IMR-90 (cell line): ENCODE measurements at regions not wholly inside any gene's neighbourhood (a gene's known extent, or its start where the extent isn't known, plus 50 kb on each side); places are given as distances from the start of the nearest gene placed in this dataset.

Source experiments
- ATAC-seq: fragments of 200-7000 bp; cut with Tn5 transposase; 2 replicates; pipeline ENCODE4 v1.9.1; 2020; ENCODE audit warnings: low read depth, mild to moderate bottlenecking, moderate library complexity
- BruUV-seq: library from RNA; stranded (reverse); fragments of 400-500 nt; replicated peaks from 2 replicates; lab custom pipeline; 2021; lab: Mats Ljungman, UMichigan
- CTCF ChIA-PET: fragments of 300-600 bp; formaldehyde crosslinking; extraction: SDS; loops from one replicate; lab custom pipeline; 2021; ENCODE audit warnings: antibody characterized with exemption; lab: Yijun Ruan, JAX
- POLR2A ChIA-PET: fragments of 300-600 bp; sonication (Branson Sonifier 250); formaldehyde crosslinking; loops from one replicate; lab custom pipeline; 2022; ENCODE audit warnings: antibody characterized with exemption; ENCODE audit not compliant: unreplicated experiment; lab: Charles Lee
- DNase-seq: peaks from one replicate; pipeline ENCODE4 v3.0.0; 2013
- H2AFZ ChIP-seq: replicated peaks from 2 replicates; pipeline ENCODE3; 2013; ENCODE audit warnings: low read length, mild to moderate bottlenecking; ENCODE audit not compliant: poor library complexity
- H2AK5ac ChIP-seq: 2 replicates; pipeline ENCODE4 v1.6.1; 2013; ENCODE audit warnings: low read depth, low read length, inconsistent platforms
- H2AK9ac ChIP-seq: replicated peaks from 2 replicates; pipeline ENCODE3; 2013; ENCODE audit warnings: mild to moderate bottlenecking, low read depth, low read length, moderate library complexity; ENCODE audit not compliant: poor library complexity
- H2BK120ac ChIP-seq: 2 replicates; pipeline ENCODE4 v1.6.1; 2013; ENCODE audit warnings: low read depth, low read length, inconsistent platforms
- H2BK15ac ChIP-seq: 3 replicates; pipeline ENCODE4 v1.6.1; 2013; ENCODE audit warnings: low read depth, low read length, inconsistent platforms
- H2BK20ac ChIP-seq: 2 replicates; pipeline ENCODE4 v1.6.1; 2013; ENCODE audit warnings: low read depth, mild to moderate bottlenecking, inconsistent platforms, low read length, moderate library complexity
- H2BK5ac ChIP-seq: 2 replicates; pipeline ENCODE4 v1.6.1; 2013; ENCODE audit warnings: mild to moderate bottlenecking, low read depth, low read length, inconsistent platforms; ENCODE audit not compliant: poor library complexity, severe bottlenecking
- H3K14ac ChIP-seq: replicated peaks from 2 replicates; pipeline ENCODE4 v1.6.1; 2013; ENCODE audit warnings: low read depth, low read length, inconsistent platforms
- H3K18ac ChIP-seq: 2 replicates; pipeline ENCODE4 v1.6.1; 2013; ENCODE audit warnings: low read depth, low read length, control low read depth
- H3K23ac ChIP-seq: 2 replicates; pipeline ENCODE4 v1.6.1; 2013; ENCODE audit warnings: low read depth, low read length, inconsistent platforms
- H3K27ac ChIP-seq: 2 replicates; pipeline ENCODE4 v1.5.1; 2013; ENCODE audit warnings: mild to moderate bottlenecking, control low read depth, low read length; ENCODE audit not compliant: insufficient read depth
- H3K27me3 ChIP-seq: 2 replicates; pipeline ENCODE4 v1.6.1; 2013; ENCODE audit warnings: low read length; ENCODE audit not compliant: control insufficient read depth, insufficient read depth
- H3K36me3 ChIP-seq: 2 replicates; pipeline ENCODE4 v1.6.1; 2013; ENCODE audit warnings: low read length, mixed read lengths; ENCODE audit not compliant: control insufficient read depth, insufficient read depth
- H3K4ac ChIP-seq: 2 replicates; pipeline ENCODE4 v1.6.1; 2013; ENCODE audit warnings: low read depth, low read length, inconsistent platforms
- H3K4me1 ChIP-seq: 2 replicates; pipeline ENCODE4 v1.6.1; 2013; ENCODE audit warnings: low read length, mixed read lengths; ENCODE audit not compliant: control insufficient read depth, insufficient read depth
- H3K4me2 ChIP-seq: 2 replicates; pipeline ENCODE4 v1.6.1; 2013; ENCODE audit warnings: low read depth, mild to moderate bottlenecking, control low read depth, low read length, moderate library complexity
- H3K4me3 ChIP-seq: 2 replicates; pipeline ENCODE4 v1.5.1; 2013; ENCODE audit warnings: low read depth, mild to moderate bottlenecking, control low read depth, low read length, moderate library complexity; ENCODE audit not compliant: insufficient read depth
- H3K56ac ChIP-seq: 2 replicates; pipeline ENCODE4 v1.6.1; 2013; ENCODE audit warnings: low read length, inconsistent platforms; ENCODE audit not compliant: insufficient read depth; ENCODE audit errors: extremely low read depth
- H3K79me1 ChIP-seq, 2 experiments: 2 replicates each; pipeline ENCODE4 v1.6.1; 2013; ENCODE audit warnings: low read length in 2 of 2, inconsistent platforms in 1 of 2, low read depth in 1 of 2
- H3K9ac ChIP-seq: 2 replicates; pipeline ENCODE4 v1.6.1; 2013; ENCODE audit warnings: low read depth, low read length, control low read depth
- H3K9me1 ChIP-seq: 2 replicates; pipeline ENCODE4 v1.6.1; 2013; ENCODE audit warnings: low read length, inconsistent platforms; ENCODE audit not compliant: insufficient read depth
- H3K9me3 ChIP-seq: 2 replicates; pipeline ENCODE4 v1.6.1; 2013; ENCODE audit warnings: low read length; ENCODE audit not compliant: control insufficient read depth, insufficient read depth
- H4K20me1 ChIP-seq: 2 replicates; pipeline ENCODE4 v1.6.1; 2013; ENCODE audit warnings: low read length, inconsistent platforms; ENCODE audit not compliant: insufficient read depth
- H4K5ac ChIP-seq: 2 replicates; pipeline ENCODE4 v1.6.1; 2013; ENCODE audit warnings: mild to moderate bottlenecking, low read depth, low read length, control low read depth
- H4K8ac ChIP-seq, 2 experiments: 2 replicates each; pipeline ENCODE4 v1.6.1; 2013; ENCODE audit warnings: low read depth in 2 of 2, low read length in 2 of 2, control low read depth in 1 of 2, inconsistent platforms in 1 of 2
- H4K91ac ChIP-seq: 2 replicates; pipeline ENCODE4 v1.6.1; 2013; ENCODE audit warnings: low read depth, low read length, inconsistent platforms; ENCODE audit not compliant: insufficient read depth
- BHLHE40 ChIP-seq: fragments of 150-350 bp; IDR thresholded peaks from 2 replicates; pipeline ENCODE4 v1.6.1; 2016; ENCODE audit warnings: mild to moderate bottlenecking, low read depth, low read length
- CEBPB ChIP-seq: IDR thresholded peaks from 2 replicates; pipeline ENCODE4 v1.6.1; 2012; ENCODE audit warnings: low read depth, low read length, improper control_type of control experiment
- CHD1 ChIP-seq: IDR thresholded peaks from 2 replicates; pipeline ENCODE4 v1.6.1; 2012; ENCODE audit warnings: low read depth, low read length, improper control_type of control experiment
- ELK1 ChIP-seq: fragments of 150-350 bp; IDR thresholded peaks from 2 replicates; pipeline ENCODE4 v1.6.1; 2016; ENCODE audit warnings: low read depth, mild to moderate bottlenecking, low read length, moderate library complexity, borderline replicate concordance
- FOS ChIP-seq: fragments of 150-350 bp; IDR thresholded peaks from 2 replicates; pipeline ENCODE4 v1.6.1; 2016; ENCODE audit warnings: low read depth, low read length
- MAFK ChIP-seq: IDR thresholded peaks from 2 replicates; pipeline ENCODE4 v1.6.1; 2012; ENCODE audit warnings: low read depth, low read length, improper control_type of control experiment
- MAZ ChIP-seq: IDR thresholded peaks from 2 replicates; pipeline ENCODE4 v1.6.1; 2012; ENCODE audit warnings: low read depth, mild to moderate bottlenecking, low read length, improper control_type of control experiment, moderate library complexity, borderline replicate concordance
- MXI1 ChIP-seq: IDR thresholded peaks from 2 replicates; pipeline ENCODE4 v1.6.1; 2012; ENCODE audit warnings: low read depth, mild to moderate bottlenecking, low read length, moderate library complexity, borderline replicate concordance
- NFE2L2 ChIP-seq: fragments of 150-350 bp; IDR thresholded peaks from 2 replicates; pipeline ENCODE4 v1.6.1; 2016; ENCODE audit warnings: low read depth, mild to moderate bottlenecking, low read length
- POLR2A ChIP-seq: IDR thresholded peaks from 2 replicates; pipeline ENCODE4 v1.6.1; 2012; ENCODE audit warnings: mild to moderate bottlenecking, low read depth, low read length
- RAD21 ChIP-seq: IDR thresholded peaks from 2 replicates; pipeline ENCODE4 v1.6.1; 2012; ENCODE audit warnings: low read length, improper control_type of control experiment
- RCOR1 ChIP-seq: IDR thresholded peaks from 2 replicates; pipeline ENCODE4 v1.6.1; 2012; ENCODE audit warnings: mild to moderate bottlenecking, low read length, improper control_type of control experiment; ENCODE audit not compliant: insufficient replicate concordance
- RFX5 ChIP-seq: IDR thresholded peaks from 2 replicates; pipeline ENCODE4 v1.8.0; 2012; ENCODE audit warnings: low read depth, mild to moderate bottlenecking, low read length, moderate library complexity
- SMC3 ChIP-seq: fragments of 150-350 bp; IDR thresholded peaks from 2 replicates; pipeline ENCODE4 v1.6.1; 2016; ENCODE audit warnings: low read depth, mild to moderate bottlenecking, antibody characterized with exemption, low read length, moderate library complexity
- WGBS, 2 experiments: methylation state at CpG; one replicate each; pipeline versions ENCODE4 v1.1.5 to v1.1.7; 2013; ENCODE audit warnings: missing lambda C conversion rate in 2 of 2; ENCODE audit not compliant: insufficient read length in 1 of 2; ENCODE audit errors: extremely low coverage in 2 of 2; 5-methylcytosine and 5-hydroxymethylcytosine counted together
- dilution Hi-C: fragments of 300-500 bp; cut with HindIII; formaldehyde crosslinking; loops from one replicate; pipeline ENCODE4 v1.14.3; 2018; ENCODE audit warnings: low sequenced_read_pairs; ENCODE audit not compliant: unreplicated experiment
- in situ Hi-C: fragments of 300-500 bp; cut with MboI; formaldehyde crosslinking; loops from 3 replicates; pipeline ENCODE4 v1.14.3; 2019; ENCODE audit warnings: low sequenced_read_pairs, inconsistent platforms, mixed read lengths
- intact Hi-C: fragments of 100-400 bp; cut with micrococcal nuclease; formaldehyde crosslinking; loops from 2 replicates; pipeline ENCODE4 v1.10.0; 2022
- TF ChIP-seq, protein P1 (sequence below): fragments of 150-350 bp; IDR thresholded peaks from 2 replicates; pipeline ENCODE4 v1.6.1; 2017; ENCODE audit warnings: mild to moderate bottlenecking, antibody characterized with exemption, low read length, low read depth

DNA sequence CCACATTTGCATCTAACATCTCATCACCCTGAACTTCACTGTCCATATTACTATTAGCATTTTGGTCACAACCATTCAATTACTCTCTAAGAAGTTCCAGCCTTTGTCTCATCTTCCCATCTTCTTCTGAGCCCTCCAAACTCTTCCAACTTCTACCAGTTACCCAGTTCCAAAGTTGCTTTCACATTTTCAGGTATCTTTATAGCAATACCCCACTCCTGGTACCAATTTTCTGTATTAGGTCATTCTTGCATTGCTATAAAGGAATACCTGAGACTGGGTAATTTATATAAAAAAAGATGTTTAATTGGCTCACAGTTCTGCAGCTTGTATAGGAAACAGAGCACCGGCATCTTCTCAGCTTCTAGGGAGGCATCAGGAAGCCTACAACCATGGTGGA lies 64.7 kb upstream of the ARHGAP42 start:
- dilution Hi-C loops, result no loop called here

More for the DNA sequence above, 64.7 kb upstream of the ARHGAP42 start:
- no peak overlapping the region for H3K4me2 ChIP-seq
- no peaks in the 10 kb centered on the region for H4K20me1 ChIP-seq
- H2BK120ac ChIP-seq, result no peak overlapping the region
- no peak overlapping the region for H2BK15ac ChIP-seq
- H2AK5ac ChIP-seq, result no peak overlapping the region
- no peak overlapping the region for H3K9ac ChIP-seq
- in situ Hi-C loops, result no loop called here
- no peak overlapping the region for H4K91ac ChIP-seq
- no peak overlapping the region for H4K8ac ChIP-seq
- no peak overlapping the region for H4K5ac ChIP-seq
- no peak overlapping the region for H3K4me3 ChIP-seq
- H2AFZ ChIP-seq, result no peak overlapping the region
- no peak overlapping the region for H3K18ac ChIP-seq
- ATAC-seq (no peak), DNase-seq (no peak)
- TF ChIP-seq SMC3 (no peak), MAFK (no peak), MAZ (no peak), RAD21 (no peak), POLR2A (no peak), NFE2L2 (no peak), RCOR1 (no peak), CEBPB (no peak), RFX5 (no peak), FOS (no peak), MXI1 (no peak), ELK1 (no peak), CHD1 (no peak), BHLHE40 (no peak)
- TF ChIP-seq, protein P1, sequence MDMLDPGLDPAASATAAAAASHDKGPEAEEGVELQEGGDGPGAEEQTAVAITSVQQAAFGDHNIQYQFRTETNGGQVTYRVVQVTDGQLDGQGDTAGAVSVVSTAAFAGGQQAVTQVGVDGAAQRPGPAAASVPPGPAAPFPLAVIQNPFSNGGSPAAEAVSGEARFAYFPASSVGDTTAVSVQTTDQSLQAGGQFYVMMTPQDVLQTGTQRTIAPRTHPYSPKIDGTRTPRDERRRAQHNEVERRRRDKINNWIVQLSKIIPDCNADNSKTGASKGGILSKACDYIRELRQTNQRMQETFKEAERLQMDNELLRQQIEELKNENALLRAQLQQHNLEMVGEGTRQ, result no peak
- peaks cover 11% of the 10 kb centered on the region for H3K9me3 ChIP-seq
- H3K79me1 ChIP-seq, result no peaks in the 10 kb centered on the region
- no peaks in the 10 kb centered on the region for H3K36me3 ChIP-seq
- no peak overlapping the region for H3K14ac ChIP-seq
- BruUV-seq, result no TSS peak
- H2BK20ac ChIP-seq, result no peak overlapping the region
- no peak overlapping the region for H3K27ac ChIP-seq
- CTCF ChIA-PET, result no interaction called here
- POLR2A ChIA-PET, result no interaction called here
- no peaks in the 10 kb centered on the region for H3K27me3 ChIP-seq
- H3K56ac ChIP-seq, result no peak overlapping the region
- WGBS, 2 experiments, result no CpG with 5 or more reads among the region's 1 CpG
- H2AK9ac ChIP-seq, result no peak overlapping the region
- H3K23ac ChIP-seq, result no peak overlapping the region
- intact Hi-C loops, result no loop called here
- H2BK5ac ChIP-seq, result no peak overlapping the region
- no peak overlapping the region for H3K4ac ChIP-seq
- H3K9me1 ChIP-seq, result no peaks in the 10 kb centered on the region
- peaks cover 5% of the 10 kb centered on the region for H3K4me1 ChIP-seq
